Adrenal gland (tissue), 9 donors: ENCODE measurements at regions not wholly inside any gene's neighbourhood (a gene's known extent, or its start where the extent isn't known, plus 50 kb on each side); places are given as distances from the start of the nearest gene placed in this dataset.

Experiments used
- DNase-seq, 7 donors: peaks; one replicate each; pipeline ENCODE4 v3.0.0-alpha.2; 2019 to 2020
- H3K27ac ChIP-seq, 5 donors: fragments of 200-600 bp; sonication (generic) in 4 of 5; 1 replicate in 3 of 5; 2 replicates in 2 of 5; pipeline versions ENCODE4 v1.5.1 to v1.8.0; 2016 to 2020; ENCODE audit warnings: mild to moderate bottlenecking in 1 of 5
- H3K27me3 ChIP-seq: fragments of 200-600 bp; 2 replicates; pipeline ENCODE4 v1.8.0; 2021
- H3K36me3 ChIP-seq, 2 donors: fragments of 200-600 bp; replicated peaks in 1 of 2; 1 replicate in 1 of 2; 2 replicates in 1 of 2; pipeline versions ENCODE4 v1.5.1 to v1.8.0; 2018 to 2022
- H3K4me1 ChIP-seq, 2 donors: fragments of 200-600 bp; replicated peaks in 1 of 2; 1 replicate in 1 of 2; 2 replicates in 1 of 2; pipeline versions ENCODE4 v1.5.1 to v1.8.0; 2018 to 2021
- H3K4me3 ChIP-seq, 4 donors: fragments of 200-600 bp; sonication (generic) in 3 of 4; one replicate each; pipeline ENCODE4 v1.5.1; 2016 to 2018
- H3K9me3 ChIP-seq, 3 donors: fragments of 200-600 bp; sonication (generic) in 1 of 3; replicated peaks in 1 of 3; 1 replicate in 2 of 3; 2 replicates in 1 of 3; pipeline versions ENCODE4 v1.5.1 to v1.8.0; 2016 to 2021
- POLR2A ChIP-seq, 2 donors: fragments of 450-650 bp; IDR thresholded peaks; one replicate each; pipeline ENCODE4 v1.6.1; 2017; ENCODE audit warnings: antibody characterized with exemption in 2 of 2, mild to moderate bottlenecking in 2 of 2, moderate library complexity in 1 of 2
- WGBS, 4 donors: extraction: QIAGEN DNeasy Blood & Tissue Kit in 2 of 4; methylation state at CpG; one replicate each; pipeline versions ENCODE4 v1.1.5 to v1.1.7; 2013 to 2017; 5-methylcytosine and 5-hydroxymethylcytosine counted together
- intact Hi-C, 2 donors: fragments of 100-400 bp; cut with DNase I; formaldehyde crosslinking; loops; one replicate each; pipeline versions ENCODE4 v1.14.1 to v1.15.0; 2022 to 2023
- TF ChIP-seq, protein P1 (sequence below), 6 experiments: fragments of 450-650 bp in 4 of 6; fragments of 200-600 bp in 2 of 6; sonication (generic) in 1 of 6; IDR thresholded peaks; 1 replicate in 5 of 6; 2 replicates in 1 of 6; pipeline versions ENCODE4 v1.5.1 to v1.8.0; 2016 to 2021; ENCODE audit warnings: antibody characterized with exemption in 6 of 6, mild to moderate bottlenecking in 2 of 6, moderate library complexity in 1 of 6
- donor health status: healthy with polysubstance abuse.
- donor health status: Bipolar disorder and iron deficiency.
- donor health status: DM: yes; HTN: yes; CAD: no.
- donor health status: DM: no; HTN: no; CAD: no.
- donor health status: DM: no; HTN: no; CAD: no.

DNA sequence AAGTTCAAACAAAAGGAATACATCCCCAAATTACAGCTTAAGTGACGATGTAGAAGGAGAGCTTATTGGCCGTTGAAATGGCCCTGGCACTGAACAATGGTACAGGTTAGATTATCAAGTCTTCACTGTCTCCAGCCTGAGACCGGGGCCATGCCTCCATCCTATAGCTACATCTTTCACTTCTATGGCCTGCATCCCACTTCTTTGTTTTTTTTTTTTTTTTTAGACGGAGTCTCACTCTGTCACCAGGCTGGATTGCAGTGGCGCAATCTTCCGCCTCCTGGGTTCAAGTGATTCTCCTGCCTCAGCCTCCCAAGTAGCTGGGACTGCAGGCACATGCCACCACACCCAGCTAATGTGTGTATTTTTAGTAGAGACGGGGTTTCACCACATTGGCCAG lies 464.6 kb downstream of the CDH26 start:
- no peak overlapping the region for H3K4me3 ChIP-seq
- H3K4me1 ChIP-seq = no peaks in the 10 kb centered on the region
- no peaks in the 10 kb centered on the region for H3K27me3 ChIP-seq
- no peaks in the 10 kb centered on the region for H3K36me3 ChIP-seq
- H3K9me3 ChIP-seq = no peaks in the 10 kb centered on the region
- intact Hi-C loops = no loop called here
- 87 to 94% (median 90%) methylated on average over 7 of the region's 7 CpGs for WGBS, 4 donors
- H3K27ac ChIP-seq = no peak overlapping the region
- no peak for DNase-seq
- TF ChIP-seq, protein P1, sequence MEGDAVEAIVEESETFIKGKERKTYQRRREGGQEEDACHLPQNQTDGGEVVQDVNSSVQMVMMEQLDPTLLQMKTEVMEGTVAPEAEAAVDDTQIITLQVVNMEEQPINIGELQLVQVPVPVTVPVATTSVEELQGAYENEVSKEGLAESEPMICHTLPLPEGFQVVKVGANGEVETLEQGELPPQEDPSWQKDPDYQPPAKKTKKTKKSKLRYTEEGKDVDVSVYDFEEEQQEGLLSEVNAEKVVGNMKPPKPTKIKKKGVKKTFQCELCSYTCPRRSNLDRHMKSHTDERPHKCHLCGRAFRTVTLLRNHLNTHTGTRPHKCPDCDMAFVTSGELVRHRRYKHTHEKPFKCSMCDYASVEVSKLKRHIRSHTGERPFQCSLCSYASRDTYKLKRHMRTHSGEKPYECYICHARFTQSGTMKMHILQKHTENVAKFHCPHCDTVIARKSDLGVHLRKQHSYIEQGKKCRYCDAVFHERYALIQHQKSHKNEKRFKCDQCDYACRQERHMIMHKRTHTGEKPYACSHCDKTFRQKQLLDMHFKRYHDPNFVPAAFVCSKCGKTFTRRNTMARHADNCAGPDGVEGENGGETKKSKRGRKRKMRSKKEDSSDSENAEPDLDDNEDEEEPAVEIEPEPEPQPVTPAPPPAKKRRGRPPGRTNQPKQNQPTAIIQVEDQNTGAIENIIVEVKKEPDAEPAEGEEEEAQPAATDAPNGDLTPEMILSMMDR (IDR thresholded peaks at IDR 0.05) = no peak
- TF ChIP-seq POLR2A (IDR thresholded peaks at IDR 0.05) = no peak

DNA sequence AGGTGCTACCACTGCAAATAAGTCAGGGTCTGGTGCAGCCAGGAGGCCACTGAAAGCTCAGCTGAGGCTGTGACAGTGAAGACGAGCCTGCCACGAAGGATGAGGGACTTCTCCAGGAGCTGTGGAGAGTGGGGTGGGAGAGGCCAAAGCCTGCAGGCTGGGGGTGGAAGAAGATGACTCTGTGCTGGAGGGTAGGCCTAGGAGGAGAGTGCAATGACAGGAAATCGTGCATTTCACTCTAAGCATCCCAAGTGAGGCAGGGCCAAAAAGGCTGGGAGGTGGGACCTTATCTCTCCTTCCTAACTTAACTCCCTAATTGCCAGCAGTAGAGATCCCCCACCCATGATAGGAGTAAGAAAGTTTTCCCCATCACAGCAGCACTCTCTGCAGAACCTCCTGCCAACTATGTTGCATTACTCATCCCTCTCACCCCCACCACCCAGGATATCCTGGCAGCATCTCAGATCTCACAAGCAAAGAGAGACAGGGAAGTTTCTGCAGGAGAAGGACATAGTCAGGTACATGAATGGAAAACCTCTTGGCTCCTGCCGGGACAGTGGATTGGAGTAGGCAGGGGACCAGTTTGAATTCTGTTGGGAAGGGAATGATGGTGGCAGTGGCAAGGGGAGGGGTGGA lies 466.2 kb downstream of the CDH26 start:
- H3K9me3 ChIP-seq = no peaks in the 10 kb centered on the region
- 43 to 69% (median 55%) methylated on average over 4 of the region's 4 CpGs for WGBS, 4 donors
- no peaks in the 10 kb centered on the region for H3K4me1 ChIP-seq
- intact Hi-C loops = no loop called here
- H3K36me3 ChIP-seq = no peaks in the 10 kb centered on the region
- H3K4me3 ChIP-seq = no peak overlapping the region
- H3K27me3 ChIP-seq = no peaks in the 10 kb centered on the region
- peak in 1 of 7 donors; percentile 11 for DNase-seq
- TF ChIP-seq, protein P1 (IDR thresholded peaks at IDR 0.05) = no peak
- TF ChIP-seq POLR2A (IDR thresholded peaks at IDR 0.05) = no peak
- H3K27ac ChIP-seq = no peak overlapping the region

DNA sequence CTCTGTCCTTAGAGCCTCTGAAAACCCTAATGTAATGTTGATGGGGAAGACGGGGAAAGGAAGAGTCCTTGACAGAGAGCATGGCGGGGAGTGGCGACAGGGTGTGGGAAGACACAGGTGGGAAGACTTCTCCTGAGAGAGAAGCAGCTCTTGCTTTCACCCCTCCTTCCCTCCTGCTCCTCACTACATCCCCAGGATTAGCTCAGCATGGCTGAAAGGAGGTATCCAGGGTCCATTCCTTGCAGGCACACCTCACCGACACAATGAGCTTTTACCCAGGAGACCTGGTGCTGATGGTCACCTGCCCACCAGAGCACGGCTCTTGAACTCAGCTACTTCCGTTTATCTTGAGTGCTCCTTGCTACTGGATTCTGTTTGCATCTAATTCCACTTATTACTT lies 469.3 kb downstream of the CDH26 start:
- no peaks in the 10 kb centered on the region for H3K4me1 ChIP-seq
- DNase-seq = no peak
- H3K36me3 ChIP-seq = no peaks in the 10 kb centered on the region

DNA sequence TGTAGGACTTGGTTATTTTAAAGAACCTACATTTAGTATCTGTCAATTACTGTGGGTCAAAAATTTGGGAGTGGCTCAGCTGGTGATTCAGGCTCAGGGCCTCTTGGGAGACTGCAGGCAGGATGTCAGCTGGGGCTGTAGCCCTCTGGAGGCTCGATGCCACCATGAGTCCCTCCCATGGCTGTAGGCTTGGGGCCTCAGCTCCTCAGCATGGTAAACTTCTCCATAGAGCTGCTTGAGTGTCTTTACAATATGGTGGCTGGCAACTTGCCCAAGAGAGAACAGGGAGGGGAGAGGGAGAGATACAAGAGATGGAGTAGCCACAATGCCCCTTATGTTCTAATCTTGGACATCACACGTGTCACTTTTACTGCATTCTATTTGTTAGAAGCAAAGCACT lies 470.4 kb downstream of the CDH26 start:
- Histone ChIP-seq H3K4me1 (no peaks in the 10 kb centered on the region), H3K9me3 (no peaks in the 10 kb centered on the region), H3K27me3 (no peaks in the 10 kb centered on the region), H3K27ac (no peak overlapping the region), H3K36me3 (no peaks in the 10 kb centered on the region), H3K4me3 (no peak overlapping the region)
- intact Hi-C loops = no loop called here
- TF ChIP-seq POLR2A (IDR thresholded peaks at IDR 0.05) = no peak
- TF ChIP-seq, protein P1 (IDR thresholded peaks at IDR 0.05) = no peak
- DNase-seq = no peak
- WGBS, 4 donors = 56 to 84% (median 77%) methylated on average over 2 of the region's 2 CpGs

More for the DNA sequence above, 469.3 kb downstream of the CDH26 start:
- whole genome bisulfite sequencing, 4 donors = 82 to 89% (median 85%) methylated on average over 6 of the region's 6 CpGs
- H3K9me3 ChIP-seq = no peaks in the 10 kb centered on the region
- H3K27me3 ChIP-seq = no peaks in the 10 kb centered on the region
- TF ChIP-seq, protein P1 (IDR thresholded peaks at IDR 0.05) = no peak
- TF ChIP-seq POLR2A (IDR thresholded peaks at IDR 0.05) = no peak
- H3K27ac ChIP-seq = no peak overlapping the region
- intact Hi-C loops = no loop called here
- H3K4me3 ChIP-seq = no peak overlapping the region
